Suprapubic skin (tissue), 4 donors: ENCODE measurements at regions not wholly inside any gene's neighbourhood (a gene's known extent, or its start where the extent isn't known, plus 50 kb on each side); places are given as distances from the start of the nearest gene placed in this dataset.

Experiments
- POLR2A ChIP-seq, 2 donors: fragments of 450-650 bp; IDR thresholded peaks; one replicate each; pipeline ENCODE4 v1.6.1; 2017; ENCODE audit warnings: antibody characterized with exemption in 2 of 2, mild to moderate bottlenecking in 2 of 2, moderate library complexity in 2 of 2
- POLR2AphosphoS5 ChIP-seq, 3 donors: sonication (generic); formaldehyde crosslinking; IDR thresholded peaks; one replicate each; pipeline ENCODE4 v1.6.1; 2017; ENCODE audit warnings: antibody characterized with exemption in 3 of 3
- TF ChIP-seq, protein P1 (sequence below), 2 donors: fragments of 200-600 bp in 1 of 2; fragments of 450-650 bp in 1 of 2; sonication (generic) in 1 of 2; IDR thresholded peaks; one replicate each; pipeline ENCODE4 v1.5.1; 2016 to 2019; ENCODE audit warnings: antibody characterized with exemption in 2 of 2, mild to moderate bottlenecking in 1 of 2, moderate library complexity in 1 of 2

DNA sequence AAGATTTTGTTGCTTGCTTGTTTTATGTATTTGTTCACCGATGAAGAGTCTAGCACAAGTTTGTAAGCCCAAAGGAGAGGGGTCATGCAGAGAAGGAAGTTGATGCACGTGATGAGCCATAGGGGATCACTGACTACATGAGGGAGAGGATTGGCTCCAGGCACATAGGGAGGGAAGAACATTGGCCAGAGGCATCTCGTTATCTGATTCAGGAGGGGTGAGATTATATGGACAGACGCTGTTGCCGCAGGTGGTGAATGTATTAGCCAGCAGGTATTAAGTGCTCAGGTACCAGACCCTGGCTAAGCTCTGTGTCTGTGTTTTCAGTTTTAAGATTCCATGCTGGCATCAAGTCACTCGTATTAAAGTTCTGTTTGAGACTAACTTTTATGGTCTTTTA, 91.8 kb upstream of the CHST9 start:
- TF ChIP-seq, protein P1, sequence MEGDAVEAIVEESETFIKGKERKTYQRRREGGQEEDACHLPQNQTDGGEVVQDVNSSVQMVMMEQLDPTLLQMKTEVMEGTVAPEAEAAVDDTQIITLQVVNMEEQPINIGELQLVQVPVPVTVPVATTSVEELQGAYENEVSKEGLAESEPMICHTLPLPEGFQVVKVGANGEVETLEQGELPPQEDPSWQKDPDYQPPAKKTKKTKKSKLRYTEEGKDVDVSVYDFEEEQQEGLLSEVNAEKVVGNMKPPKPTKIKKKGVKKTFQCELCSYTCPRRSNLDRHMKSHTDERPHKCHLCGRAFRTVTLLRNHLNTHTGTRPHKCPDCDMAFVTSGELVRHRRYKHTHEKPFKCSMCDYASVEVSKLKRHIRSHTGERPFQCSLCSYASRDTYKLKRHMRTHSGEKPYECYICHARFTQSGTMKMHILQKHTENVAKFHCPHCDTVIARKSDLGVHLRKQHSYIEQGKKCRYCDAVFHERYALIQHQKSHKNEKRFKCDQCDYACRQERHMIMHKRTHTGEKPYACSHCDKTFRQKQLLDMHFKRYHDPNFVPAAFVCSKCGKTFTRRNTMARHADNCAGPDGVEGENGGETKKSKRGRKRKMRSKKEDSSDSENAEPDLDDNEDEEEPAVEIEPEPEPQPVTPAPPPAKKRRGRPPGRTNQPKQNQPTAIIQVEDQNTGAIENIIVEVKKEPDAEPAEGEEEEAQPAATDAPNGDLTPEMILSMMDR (IDR thresholded peaks at IDR 0.05): no peak
- no peak for TF ChIP-seq POLR2A (IDR thresholded peaks at IDR 0.05)
- no peak for TF ChIP-seq POLR2AphosphoS5 (IDR thresholded peaks at IDR 0.05)
